OCI-LY1 (cell line): ENCODE measurements at regions not wholly inside any gene's neighbourhood (a gene's known extent, or its start where the extent isn't known, plus 50 kb on each side); places are given as distances from the start of the nearest gene placed in this dataset.

Experiments used
- H2AFZ ChIP-seq: fragments of 200-600 bp; sonication (generic), shearing (Covaris generic); 2 replicates; pipeline ENCODE4 v1.6.0; 2014; ENCODE audit warnings: antibody characterized with exemption, mild to moderate bottlenecking, low read length
- H3F3A ChIP-seq: fragments of 200-600 bp; sonication (generic), shearing (Covaris generic); 2 replicates; pipeline ENCODE4 v1.6.0; 2014; ENCODE audit warnings: mild to moderate bottlenecking, antibody characterized with exemption, low read length, moderate library complexity; ENCODE audit not compliant: insufficient read depth
- H3K27ac ChIP-seq: fragments of 200-600 bp; sonication (generic); 2 replicates; pipeline ENCODE4 v1.5.1; 2014; ENCODE audit warnings: low read length, mixed run types, mild to moderate bottlenecking, low read depth; ENCODE audit not compliant: poor library complexity, severe bottlenecking
- H3K27me3 ChIP-seq: fragments of 200-600 bp; sonication (generic); 2 replicates; pipeline ENCODE4 v1.6.0; 2014; ENCODE audit warnings: antibody characterized with exemption, mild to moderate bottlenecking, low read length, moderate library complexity; ENCODE audit not compliant: insufficient read depth
- H3K36me3 ChIP-seq: fragments of 200-600 bp; sonication (generic); 2 replicates; pipeline ENCODE4 v1.6.1; 2014; ENCODE audit warnings: mild to moderate bottlenecking, antibody characterized with exemption, low read length, moderate library complexity, mixed read lengths; ENCODE audit not compliant: insufficient read depth
- H3K4me1 ChIP-seq: fragments of 200-600 bp; sonication (generic); 2 replicates; pipeline ENCODE4 v1.5.1; 2014; ENCODE audit warnings: mild to moderate bottlenecking, low read length, moderate library complexity; ENCODE audit not compliant: insufficient read depth, severe bottlenecking
- H3K4me2 ChIP-seq: fragments of 200-600 bp; sonication (generic), shearing (Covaris generic); 2 replicates; pipeline ENCODE4 v1.6.1; 2014; ENCODE audit warnings: low read length
- H3K4me3 ChIP-seq: fragments of 200-600 bp; sonication (generic); 2 replicates; pipeline ENCODE4 v1.5.1; 2014; ENCODE audit warnings: low read length, low read depth, mild to moderate bottlenecking, mixed read lengths; ENCODE audit not compliant: poor library complexity, severe bottlenecking
- H3K79me2 ChIP-seq: fragments of 200-600 bp; shearing (Covaris generic); 2 replicates; pipeline ENCODE4 v1.6.1; 2016; ENCODE audit warnings: mixed run types, low read length, mixed read lengths; ENCODE audit not compliant: insufficient read depth
- H3K9ac ChIP-seq: fragments of 200-600 bp; sonication (generic), shearing (Covaris generic); 2 replicates; pipeline ENCODE4 v1.6.1; 2014; ENCODE audit warnings: mild to moderate bottlenecking, low read length, mixed read lengths
- H3K9me2 ChIP-seq: fragments of 200-600 bp; sonication (generic), shearing (Covaris generic); 2 replicates; pipeline ENCODE4 v1.6.1; 2014; ENCODE audit warnings: low read depth, mild to moderate bottlenecking, low read length, mixed read lengths
- H3K9me3 ChIP-seq: fragments of 200-600 bp; shearing (Covaris generic); 2 replicates; pipeline ENCODE4 v1.6.1; 2014; ENCODE audit warnings: low read length, mixed read lengths
- H4K20me1 ChIP-seq: fragments of 200-600 bp; sonication (generic), shearing (Covaris generic); 2 replicates; pipeline ENCODE4 v1.6.0; 2016; ENCODE audit warnings: mild to moderate bottlenecking, low read length; ENCODE audit not compliant: insufficient read depth
- CTCF ChIP-seq: fragments of 200-600 bp; sonication (generic), shearing (Covaris generic); IDR thresholded peaks from 2 replicates; pipeline ENCODE4 v1.5.1; 2017; ENCODE audit warnings: mild to moderate bottlenecking, antibody characterized with exemption, low read length, moderate library complexity, mixed read lengths
- EZH2 ChIP-seq: fragments of 200-600 bp; sonication (generic), shearing (Covaris generic); IDR thresholded peaks from 2 replicates; pipeline ENCODE4 v1.8.0; 2017; ENCODE audit warnings: borderline replicate concordance, mixed run types, mild to moderate bottlenecking, antibody characterized with exemption, low read length, moderate library complexity, mixed read lengths

- no peaks in the 10 kb centered on the region for H3K36me3 ChIP-seq
- no peak overlapping the region for H3K9ac ChIP-seq
These were observed 1003.9 kb upstream of the TSPY4 start for GRCh38 chrY:8333328-8333727.

GRCh38 chrY:8335299-8335835 lies 1001.9 kb upstream of the TSPY4 start:
- no peak for TF ChIP-seq EZH2
- TF ChIP-seq CTCF = no peak
- H3K27ac ChIP-seq = no peak overlapping the region
- H3K4me1 ChIP-seq = no peaks in the 10 kb centered on the region
- no peaks in the 10 kb centered on the region for H4K20me1 ChIP-seq
- no peak overlapping the region for H3K9ac ChIP-seq
- no peaks in the 10 kb centered on the region for H3K9me3 ChIP-seq
- no peaks in the 10 kb centered on the region for H3K9me2 ChIP-seq
- H3K4me3 ChIP-seq = no peak overlapping the region
- H3K27me3 ChIP-seq = no peaks in the 10 kb centered on the region
- no peaks in the 10 kb centered on the region for H3F3A ChIP-seq
- no peak overlapping the region for H3K4me2 ChIP-seq
- no peaks in the 10 kb centered on the region for H3K36me3 ChIP-seq
- H2AFZ ChIP-seq = no peak overlapping the region
- H3K79me2 ChIP-seq = no peaks in the 10 kb centered on the region

More at GRCh38 chrY:8333328-8333727, 1003.9 kb upstream of the TSPY4 start:
- H2AFZ ChIP-seq = no peak overlapping the region
- no peaks in the 10 kb centered on the region for H3K79me2 ChIP-seq
- H3K4me1 ChIP-seq = no peaks in the 10 kb centered on the region
- H4K20me1 ChIP-seq = no peaks in the 10 kb centered on the region
- no peaks in the 10 kb centered on the region for H3K9me2 ChIP-seq
- H3K4me2 ChIP-seq = no peak overlapping the region
- TF ChIP-seq CTCF (no peak), EZH2 (no peak)
- H3K9me3 ChIP-seq = no peaks in the 10 kb centered on the region
- H3K4me3 ChIP-seq = no peak overlapping the region
- no peaks in the 10 kb centered on the region for H3K27me3 ChIP-seq
- H3K27ac ChIP-seq = no peak overlapping the region
- H3F3A ChIP-seq = no peaks in the 10 kb centered on the region

- Histone ChIP-seq H3K9ac (no peak overlapping the region), H3K27ac (no peak overlapping the region), H3K9me3 (no peaks in the 10 kb centered on the region), H3K4me2 (no peak overlapping the region), H3K36me3 (no peaks in the 10 kb centered on the region), H3K4me1 (no peaks in the 10 kb centered on the region), H3K9me2 (no peaks in the 10 kb centered on the region), H3K27me3 (no peaks in the 10 kb centered on the region), H4K20me1 (no peaks in the 10 kb centered on the region), H3K79me2 (no peaks in the 10 kb centered on the region), H3F3A (no peaks in the 10 kb centered on the region), H2AFZ (no peak overlapping the region), H3K4me3 (no peak overlapping the region)
- TF ChIP-seq CTCF (no peak), EZH2 (no peak)
These were observed 1001.0 kb upstream of the TSPY4 start for GRCh38 chrY:8336112-8336774.
